ENCODE measurements at regions not wholly inside any gene's neighbourhood (a gene's known extent, or its start where the extent isn't known, plus 50 kb on each side); places are given as distances from the start of the nearest gene placed in this dataset.

GRCh38 chr14:53879022-53879686, 77.5 kb downstream of the BMP4 start:
- no peak overlapping the region for H3K27ac ChIP-seq (ENCODE audit: low read depth, low read length, poor library complexity, severe bottlenecking)
- H2AFZ ChIP-seq (ENCODE audit: low read length): no peak overlapping the region
- no peak overlapping the region for H3K4me3 ChIP-seq (ENCODE audit: low read depth, low read length, poor library complexity, severe bottlenecking)
- no peaks in the 10 kb centered on the region for H3K36me3 ChIP-seq (ENCODE audit: insufficient read depth, low read length)
- H3K4me2 ChIP-seq (ENCODE audit: low read length): no peak overlapping the region
- no peak overlapping the region for H3K9ac ChIP-seq (ENCODE audit: low read length)
- H4K20me1 ChIP-seq (ENCODE audit: insufficient read depth, low read length): no peaks in the 10 kb centered on the region
- H3F3A ChIP-seq (ENCODE audit: insufficient read depth, low read length): no peaks in the 10 kb centered on the region
- no peaks in the 10 kb centered on the region for H3K79me2 ChIP-seq (ENCODE audit: insufficient read depth, low read length)
- TF ChIP-seq EZH2 (IDR thresholded peaks at IDR 0.05; ENCODE audit: borderline replicate concordance, low read length): no peak
- TF ChIP-seq CTCF (IDR thresholded peaks at IDR 0.05; ENCODE audit: low read length): no peak
- H3K9me2 ChIP-seq (ENCODE audit: low read depth, low read length): no peaks in the 10 kb centered on the region
- no peaks in the 10 kb centered on the region for H3K27me3 ChIP-seq (ENCODE audit: insufficient read depth, low read length)
- H3K4me1 ChIP-seq (ENCODE audit: insufficient read depth, low read length, severe bottlenecking): no peaks in the 10 kb centered on the region
- no peaks in the 10 kb centered on the region for H3K9me3 ChIP-seq (ENCODE audit: low read length)

GRCh38 chr14:53875324-53875897, 81.2 kb downstream of the BMP4 start:
- no peak overlapping the region for H3K9ac ChIP-seq (ENCODE audit: low read length)
- H3K27ac ChIP-seq (ENCODE audit: low read depth, low read length, poor library complexity, severe bottlenecking): no peak overlapping the region
- no peaks in the 10 kb centered on the region for H3K36me3 ChIP-seq (ENCODE audit: insufficient read depth, low read length)
- H3F3A ChIP-seq (ENCODE audit: insufficient read depth, low read length): no peaks in the 10 kb centered on the region
- no peaks in the 10 kb centered on the region for H4K20me1 ChIP-seq (ENCODE audit: insufficient read depth, low read length)
- TF ChIP-seq CTCF (IDR thresholded peaks at IDR 0.05; ENCODE audit: low read length) (no peak), EZH2 (IDR thresholded peaks at IDR 0.05; ENCODE audit: borderline replicate concordance, low read length) (no peak)
- no peaks in the 10 kb centered on the region for H3K9me3 ChIP-seq (ENCODE audit: low read length)
- no peak overlapping the region for H3K4me3 ChIP-seq (ENCODE audit: low read depth, low read length, poor library complexity, severe bottlenecking)
- no peaks in the 10 kb centered on the region for H3K27me3 ChIP-seq (ENCODE audit: insufficient read depth, low read length)
- no peaks in the 10 kb centered on the region for H3K9me2 ChIP-seq (ENCODE audit: low read depth, low read length)
- no peaks in the 10 kb centered on the region for H3K79me2 ChIP-seq (ENCODE audit: insufficient read depth, low read length)
- H3K4me1 ChIP-seq (ENCODE audit: insufficient read depth, low read length, severe bottlenecking): no peaks in the 10 kb centered on the region
- no peak overlapping the region for H2AFZ ChIP-seq (ENCODE audit: low read length)
- no peak overlapping the region for H3K4me2 ChIP-seq (ENCODE audit: low read length)

- H3K9ac ChIP-seq (ENCODE audit: low read length): no peak overlapping the region
- no peaks in the 10 kb centered on the region for H4K20me1 ChIP-seq (ENCODE audit: insufficient read depth, low read length)
- no peaks in the 10 kb centered on the region for H3K36me3 ChIP-seq (ENCODE audit: insufficient read depth, low read length)
- no peaks in the 10 kb centered on the region for H3K9me3 ChIP-seq (ENCODE audit: low read length)
- H3K9me2 ChIP-seq (ENCODE audit: low read depth, low read length): no peaks in the 10 kb centered on the region
- H3K4me2 ChIP-seq (ENCODE audit: low read length): no peak overlapping the region
- no peak overlapping the region for H3K4me3 ChIP-seq (ENCODE audit: low read depth, low read length, poor library complexity, severe bottlenecking)
- H2AFZ ChIP-seq (ENCODE audit: low read length): no peak overlapping the region
- H3K79me2 ChIP-seq (ENCODE audit: insufficient read depth, low read length): no peaks in the 10 kb centered on the region
- TF ChIP-seq CTCF (IDR thresholded peaks at IDR 0.05; ENCODE audit: low read length) (no peak), EZH2 (IDR thresholded peaks at IDR 0.05; ENCODE audit: borderline replicate concordance, low read length) (no peak)
- no peak overlapping the region for H3K27ac ChIP-seq (ENCODE audit: low read depth, low read length, poor library complexity, severe bottlenecking)
- H3K27me3 ChIP-seq (ENCODE audit: insufficient read depth, low read length): no peaks in the 10 kb centered on the region
- H3F3A ChIP-seq (ENCODE audit: insufficient read depth, low read length): no peaks in the 10 kb centered on the region
- no peaks in the 10 kb centered on the region for H3K4me1 ChIP-seq (ENCODE audit: insufficient read depth, low read length, severe bottlenecking)
These were observed 81.9 kb downstream of the BMP4 start for GRCh38 chr14:53874704-53875103.
